Spleen (tissue), 11 donors: ENCODE measurements at regions not wholly inside any gene's neighbourhood (a gene's known extent, or its start where the extent isn't known, plus 50 kb on each side); places are given as distances from the start of the nearest gene placed in this dataset.
"Not testable (repeated sequence)": the region's sequence is repeated elsewhere in the genome, so short reads cannot be mapped to it uniquely, and the experiment has no call there.

Source experiments
- DNase-seq: peaks from one replicate; pipeline ENCODE4 v3.0.0-alpha.2; 2020
- H3K27ac ChIP-seq, 8 donors: fragments of 200-600 bp; sonication (generic) in 7 of 8; 1 replicate in 4 of 8; 2 replicates in 4 of 8; pipeline versions ENCODE4 v1.5.0 to v1.8.0; 2016 to 2021; ENCODE audit warnings: inconsistent platforms in 4 of 8, mild to moderate bottlenecking in 4 of 8, moderate library complexity in 1 of 8
- H3K27me3 ChIP-seq, 7 donors: fragments of 200-600 bp; sonication (generic) in 6 of 7; replicated peaks in 1 of 7; 1 replicate in 4 of 7; 2 replicates in 3 of 7; pipeline versions ENCODE4 v1.5.0 to v1.8.0; 2016 to 2021; ENCODE audit warnings: inconsistent platforms in 3 of 7, mild to moderate bottlenecking in 1 of 7
- H3K36me3 ChIP-seq, 6 donors: fragments of 200-600 bp; sonication (generic) in 5 of 6; 1 replicate in 4 of 6; 2 replicates in 2 of 6; pipeline versions ENCODE4 v1.5.0 to v1.8.0; 2016 to 2021; ENCODE audit warnings: inconsistent platforms in 2 of 6
- H3K4me1 ChIP-seq, 6 donors: fragments of 200-600 bp; sonication (generic) in 5 of 6; 1 replicate in 3 of 6; 2 replicates in 3 of 6; pipeline versions ENCODE4 v1.5.0 to v1.8.0; 2016 to 2021; ENCODE audit warnings: inconsistent platforms in 3 of 6
- H3K4me3 ChIP-seq, 8 donors: fragments of 200-600 bp; sonication (generic) in 7 of 8; 1 replicate in 4 of 8; 2 replicates in 4 of 8; pipeline versions ENCODE4 v1.5.0 to v1.8.0; 2016 to 2021; ENCODE audit warnings: inconsistent platforms in 4 of 8, mild to moderate bottlenecking in 4 of 8, moderate library complexity in 2 of 8
- H3K9me3 ChIP-seq, 8 donors: fragments of 200-600 bp; sonication (generic) in 7 of 8; 1 replicate in 4 of 8; 2 replicates in 4 of 8; pipeline versions ENCODE4 v1.5.0 to v1.8.0; 2016 to 2021; ENCODE audit warnings: inconsistent platforms in 4 of 8
- CTCF ChIP-seq, 11 experiments: fragments of 200-600 bp in 7 of 11; fragments of 450-650 bp in 4 of 11; sonication (generic) in 4 of 11; IDR thresholded peaks in 8 of 11; conservative IDR thresholded peaks in 3 of 11; 1 replicate in 7 of 11; 2 replicates in 4 of 11; pipeline versions ENCODE4 v1.4.0 to v1.8.0; 2016 to 2021; ENCODE audit warnings: antibody characterized with exemption in 11 of 11, inconsistent platforms in 4 of 11, mild to moderate bottlenecking in 1 of 11
- POLR2A ChIP-seq, 3 donors: fragments of 450-650 bp; IDR thresholded peaks; one replicate each; pipeline ENCODE4 v1.5.1; 2017; ENCODE audit warnings: antibody characterized with exemption in 3 of 3, mild to moderate bottlenecking in 1 of 3
- POLR2AphosphoS5 ChIP-seq, 3 donors: sonication (generic); formaldehyde crosslinking; IDR thresholded peaks; one replicate each; pipeline ENCODE4 v1.5.1; 2017; ENCODE audit warnings: antibody characterized with exemption in 3 of 3
- WGBS, 5 donors: extraction: QIAGEN DNeasy Blood & Tissue Kit in 3 of 5; methylation state at CpG; one replicate each; pipeline versions ENCODE4 v1.1.5 to v1.1.7; 2013 to 2018; 5-methylcytosine and 5-hydroxymethylcytosine counted together
- intact Hi-C: fragments of 100-400 bp; cut with DNase I; formaldehyde crosslinking; loops from one replicate; pipeline ENCODE4 v1.15.0; 2023; ENCODE audit warnings: low total_unique reads
- donor health status: healthy with polysubstance abuse.
- donor health status: DM: no; HTN: no; CAD: no; lungs with moderate emphysema.
- donor health status: DM: no; HTN: no; CAD: no.
- donor health status: Bipolar disorder and iron deficiency.
- donor health status: healthy.
- donor health status: DM: no; HTN: no; CAD: no.
- donor health status: DM: yes; HTN: yes; CAD: no.

- Histone ChIP-seq H3K27me3 (no peaks in the 10 kb centered on the region), H3K4me1 (peaks cover 0 to 4% (median 0%) of the 10 kb centered on the region in 6 donors), H3K9me3 (no peaks in the 10 kb centered on the region), H3K36me3 (no peaks in the 10 kb centered on the region), H3K27ac (no peak overlapping the region), H3K4me3 (no peak overlapping the region)
- TF ChIP-seq POLR2A (IDR thresholded peaks at IDR 0.05), result no peak
- no peak for TF ChIP-seq CTCF (IDR thresholded peaks at IDR 0.05 in 8 of 11, conservative IDR thresholded peaks at IDR 0.05 in 3 of 11)
- TF ChIP-seq POLR2AphosphoS5 (IDR thresholded peaks at IDR 0.05), result no peak
- no peak for DNase-seq
- intact Hi-C loops, result no loop called here
Observed at GRCh38 chr5:40204144-40204543, 475.6 kb upstream of the PTGER4 start.

- TF ChIP-seq POLR2AphosphoS5 (IDR thresholded peaks at IDR 0.05), result no peak
- TF ChIP-seq POLR2A (IDR thresholded peaks at IDR 0.05), result no peak
- TF ChIP-seq CTCF (IDR thresholded peaks at IDR 0.05 in 8 of 11, conservative IDR thresholded peaks at IDR 0.05 in 3 of 11), result no peak
- DNase-seq, result no peak
- H3K27ac ChIP-seq, result peak overlapping the region in 3 of 8 donors; percentile 21 to 32 (median 23)
- intact Hi-C loops, result no loop called here
- H3K36me3 ChIP-seq, result no peaks in the 10 kb centered on the region
- H3K4me1 ChIP-seq, result peaks cover 0 to 4% (median 0%) of the 10 kb centered on the region in 6 donors
- no peaks in the 10 kb centered on the region for H3K9me3 ChIP-seq
- no peak overlapping the region for H3K4me3 ChIP-seq
- no peaks in the 10 kb centered on the region for H3K27me3 ChIP-seq
Observed at GRCh38 chr5:40202814-40203440, 476.8 kb upstream of the PTGER4 start.

- H3K9me3 ChIP-seq, result no peaks in the 10 kb centered on the region
- H3K4me3 ChIP-seq, result no peak overlapping the region
- WGBS, 5 donors, result 72 to 96% (median 89%) methylated on average over 2 of the region's 2 CpGs
- no peaks in the 10 kb centered on the region for H3K27me3 ChIP-seq
- no peak overlapping the region for H3K27ac ChIP-seq
- TF ChIP-seq POLR2A (IDR thresholded peaks at IDR 0.05) (no peak), CTCF (IDR thresholded peaks at IDR 0.05 in 8 of 11, conservative IDR thresholded peaks at IDR 0.05 in 3 of 11) (no peak), POLR2AphosphoS5 (IDR thresholded peaks at IDR 0.05) (no peak)
- DNase-seq, result no peak
- H3K36me3 ChIP-seq, result no peaks in the 10 kb centered on the region
- peaks cover 0 to 4% (median 0%) of the 10 kb centered on the region in 6 donors for H3K4me1 ChIP-seq
- intact Hi-C loops, result no loop called here
Observed at GRCh38 chr5:40198736-40199135, 481.0 kb upstream of the PTGER4 start.

- H3K9me3 ChIP-seq, H3K36me3 ChIP-seq, intact Hi-C loops, H3K4me3 ChIP-seq, H3K27ac ChIP-seq, H3K27me3 ChIP-seq, H3K4me1 ChIP-seq, DNase-seq: not testable (repeated sequence)
- WGBS, 5 donors, result 95 to 97% (median 97%) methylated on average over 7 of the region's 7 CpGs
Observed at GRCh38 chr5:40195574-40195973, 484.1 kb upstream of the PTGER4 start.

- no peak for DNase-seq
- TF ChIP-seq POLR2AphosphoS5 (IDR thresholded peaks at IDR 0.05) (no peak), CTCF (IDR thresholded peaks at IDR 0.05 in 8 of 11, conservative IDR thresholded peaks at IDR 0.05 in 3 of 11) (no peak), POLR2A (IDR thresholded peaks at IDR 0.05) (no peak)
- WGBS, 5 donors, result 55 to 71% (median 65%) methylated on average over 4 of the region's 4 CpGs
- H3K36me3 ChIP-seq, result no peaks in the 10 kb centered on the region
- no peak overlapping the region for H3K4me3 ChIP-seq
- H3K27me3 ChIP-seq, result no peaks in the 10 kb centered on the region
- H3K9me3 ChIP-seq, result no peaks in the 10 kb centered on the region
- no peak overlapping the region for H3K27ac ChIP-seq
- intact Hi-C loops, result no loop called here
- H3K4me1 ChIP-seq, result no peaks in the 10 kb centered on the region
Observed at GRCh38 chr5:40191150-40191549, 488.6 kb upstream of the PTGER4 start.
